ENCODE measurements at regions not wholly inside any gene's neighbourhood (a gene's known extent, or its start where the extent isn't known, plus 50 kb on each side); places are given as distances from the start of the nearest gene placed in this dataset.

GRCh38 chr3:187447737-187448136, 79.6 kb downstream of the RTP4 start:
- no peaks in the 10 kb centered on the region for H3K36me3 ChIP-seq
- no peaks in the 10 kb centered on the region for H3K27me3 ChIP-seq
- no peaks in the 10 kb centered on the region for H3K9me3 ChIP-seq
- TF ChIP-seq CTCF (IDR thresholded peaks at IDR 0.05) = no peak
- TF ChIP-seq POLR2A (IDR thresholded peaks at IDR 0.05) = no peak
- H3K4me3 ChIP-seq (replicated peaks in 1 of 3) = no peak overlapping the region
- DNase-seq = no peak
- H3K4me1 ChIP-seq = no peaks in the 10 kb centered on the region
- H3K27ac ChIP-seq = no peak overlapping the region
- WGBS, 2 donors = 74 to 75% methylated on average over 3 of the region's 3 CpGs
- intact Hi-C loops (cut with DNase I) = no loop called here

- DNase-seq = no peak
- intact Hi-C loops (cut with DNase I) = no loop called here
- H3K4me1 ChIP-seq = no peaks in the 10 kb centered on the region
- H3K36me3 ChIP-seq = no peaks in the 10 kb centered on the region
- H3K4me3 ChIP-seq (replicated peaks in 1 of 3) = no peak overlapping the region
- H3K27me3 ChIP-seq = no peaks in the 10 kb centered on the region
- TF ChIP-seq CTCF (IDR thresholded peaks at IDR 0.05) = no peak
- no peak for TF ChIP-seq POLR2A (IDR thresholded peaks at IDR 0.05)
- H3K9me3 ChIP-seq = no peaks in the 10 kb centered on the region
- 85 to 87% methylated on average over 2 of the region's 2 CpGs for WGBS, 2 donors
- H3K27ac ChIP-seq = no peak overlapping the region
These were observed 77.2 kb downstream of the RTP4 start for GRCh38 chr3:187445356-187445755.

GRCh38 chr3:187434524-187434923, 66.3 kb downstream of the RTP4 start:
- no peak for DNase-seq
- WGBS, 2 donors = 47 to 48% methylated on average over 2 of the region's 2 CpGs
- TF ChIP-seq CTCF (IDR thresholded peaks at IDR 0.05) (no peak), POLR2A (IDR thresholded peaks at IDR 0.05) (no peak)
- Histone ChIP-seq H3K9me3 (no peaks in the 10 kb centered on the region), H3K4me3 (replicated peaks in 1 of 3) (no peak overlapping the region), H3K27me3 (no peaks in the 10 kb centered on the region), H3K27ac (no peak overlapping the region), H3K4me1 (no peaks in the 10 kb centered on the region), H3K36me3 (no peaks in the 10 kb centered on the region)
- intact Hi-C loops (cut with DNase I) = no loop called here

- Histone ChIP-seq H3K27ac (no peak overlapping the region), H3K27me3 (no peaks in the 10 kb centered on the region), H3K4me1 (no peaks in the 10 kb centered on the region), H3K36me3 (no peaks in the 10 kb centered on the region), H3K9me3 (no peaks in the 10 kb centered on the region), H3K4me3 (replicated peaks in 1 of 3) (no peak overlapping the region)
- intact Hi-C loops (cut with DNase I) = no loop called here
- no peak for DNase-seq
- no peak for TF ChIP-seq CTCF (IDR thresholded peaks at IDR 0.05)
- 37 to 44% methylated on average over 5 of the region's 5 CpGs for WGBS, 2 donors
These were observed 62.4 kb downstream of the RTP4 start for GRCh38 chr3:187430576-187430975.
